HCT116 (cell line): ENCODE measurements at regions not wholly inside any gene's neighbourhood (a gene's known extent, or its start where the extent isn't known, plus 50 kb on each side); places are given as distances from the start of the nearest gene placed in this dataset.

ENCODE experiments used
- ATF3 ChIP-seq: IDR thresholded peaks from 2 replicates; pipeline ENCODE4 v1.6.1; 2012
- CBX3 ChIP-seq: IDR thresholded peaks from 2 replicates; pipeline ENCODE4 v1.6.1; 2012; ENCODE audit warnings: low read depth
- EGR1 ChIP-seq: IDR thresholded peaks from 2 replicates; pipeline ENCODE4 v1.6.1; 2012; ENCODE audit warnings: low read depth
- EZH2 ChIP-seq: fragments of 200-600 bp; sonication (generic); IDR thresholded peaks from 2 replicates; pipeline ENCODE4 v1.6.1; 2017; ENCODE audit warnings: antibody characterized with exemption, mixed run types
- EZH2phosphoT487 ChIP-seq: fragments of 200-600 bp; IDR thresholded peaks from 2 replicates; pipeline ENCODE4 v1.6.1; 2018; ENCODE audit warnings: antibody characterized with exemption, borderline replicate concordance
- POLR2A ChIP-seq: IDR thresholded peaks from 2 replicates; pipeline ENCODE4 v1.7.0; 2011; ENCODE audit warnings: borderline replicate concordance; ENCODE audit not compliant: insufficient read depth, insufficient read length; ENCODE audit errors: extremely low read depth
- POLR2AphosphoS5 ChIP-seq: IDR thresholded peaks from 2 replicates; pipeline ENCODE4 v1.6.1; 2011; ENCODE audit warnings: mild to moderate bottlenecking, low read depth, low read length, moderate library complexity
- REST ChIP-seq: IDR thresholded peaks from 2 replicates; pipeline ENCODE4 v1.6.1; 2012; ENCODE audit warnings: low read depth
- SIN3A ChIP-seq: IDR thresholded peaks from 2 replicates; pipeline ENCODE4 v1.6.1; 2012; ENCODE audit warnings: low read depth
- YY1 ChIP-seq: IDR thresholded peaks from 2 replicates; pipeline ENCODE4 v1.6.1; 2011; ENCODE audit warnings: low read length, low read depth, moderate library complexity, mild to moderate bottlenecking; ENCODE audit not compliant: insufficient replicate concordance; ENCODE audit errors: extremely low read depth
- ZBTB33 ChIP-seq: IDR thresholded peaks from 2 replicates; pipeline ENCODE4 v1.6.1; 2011; ENCODE audit warnings: mild to moderate bottlenecking, low read length, moderate library complexity; ENCODE audit not compliant: insufficient replicate concordance; ENCODE audit errors: extremely low read depth
- TF ChIP-seq, protein P1 (sequence below), 3 experiments: fragments of 200-600 bp in 1 of 3; sonication (generic) in 1 of 3; IDR thresholded peaks in 2 of 3; conservative IDR thresholded peaks in 1 of 3; 2 replicates each; pipeline ENCODE4 v1.5.1; 2012 to 2017; ENCODE audit warnings: low read depth in 2 of 3, low read length in 2 of 3, antibody characterized with exemption in 1 of 3, borderline replicate concordance in 1 of 3, control low read depth in 1 of 3, mild to moderate bottlenecking in 1 of 3, mixed read lengths in 1 of 3, mixed run types in 1 of 3, moderate library complexity in 1 of 3; ENCODE audit not compliant: insufficient read depth in 1 of 3
- TF ChIP-seq, protein P2 (sequence below): IDR thresholded peaks from 2 replicates; pipeline ENCODE4 v1.6.1; 2012

DNA sequence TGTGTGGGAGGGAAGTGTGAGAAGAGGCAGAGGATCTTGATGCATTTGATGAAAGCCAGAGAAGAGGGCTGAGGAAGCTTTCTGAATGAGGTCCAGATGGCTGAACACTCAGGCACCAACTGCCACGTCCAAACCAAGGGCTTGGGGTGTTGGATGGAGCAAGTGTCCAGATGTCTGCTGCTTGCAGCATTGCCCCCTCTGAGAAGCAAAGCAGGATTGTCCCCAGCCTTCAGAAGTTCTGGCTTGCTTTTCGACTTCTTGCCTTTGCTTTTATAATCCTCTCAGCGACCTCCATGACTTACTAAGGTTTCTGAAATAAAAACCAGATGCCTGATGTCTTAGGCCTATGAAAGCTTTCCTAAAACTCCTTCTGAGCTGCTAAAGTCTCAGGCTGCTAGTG is 182.5 kb downstream of the HUNK start:
- TF ChIP-seq, protein P1, sequence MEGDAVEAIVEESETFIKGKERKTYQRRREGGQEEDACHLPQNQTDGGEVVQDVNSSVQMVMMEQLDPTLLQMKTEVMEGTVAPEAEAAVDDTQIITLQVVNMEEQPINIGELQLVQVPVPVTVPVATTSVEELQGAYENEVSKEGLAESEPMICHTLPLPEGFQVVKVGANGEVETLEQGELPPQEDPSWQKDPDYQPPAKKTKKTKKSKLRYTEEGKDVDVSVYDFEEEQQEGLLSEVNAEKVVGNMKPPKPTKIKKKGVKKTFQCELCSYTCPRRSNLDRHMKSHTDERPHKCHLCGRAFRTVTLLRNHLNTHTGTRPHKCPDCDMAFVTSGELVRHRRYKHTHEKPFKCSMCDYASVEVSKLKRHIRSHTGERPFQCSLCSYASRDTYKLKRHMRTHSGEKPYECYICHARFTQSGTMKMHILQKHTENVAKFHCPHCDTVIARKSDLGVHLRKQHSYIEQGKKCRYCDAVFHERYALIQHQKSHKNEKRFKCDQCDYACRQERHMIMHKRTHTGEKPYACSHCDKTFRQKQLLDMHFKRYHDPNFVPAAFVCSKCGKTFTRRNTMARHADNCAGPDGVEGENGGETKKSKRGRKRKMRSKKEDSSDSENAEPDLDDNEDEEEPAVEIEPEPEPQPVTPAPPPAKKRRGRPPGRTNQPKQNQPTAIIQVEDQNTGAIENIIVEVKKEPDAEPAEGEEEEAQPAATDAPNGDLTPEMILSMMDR (IDR thresholded peaks at IDR 0.05 in 2 of 3, conservative IDR thresholded peaks at IDR 0.05 in 1 of 3; ENCODE audit: borderline replicate concordance in 1 of 3, insufficient read depth in 1 of 3, low read depth in 2 of 3, low read length in 2 of 3), result no peak
- TF ChIP-seq EGR1 (no peak), YY1 (no peak), ZBTB33 (no peak), SIN3A (no peak), POLR2A (no peak), POLR2AphosphoS5 (no peak), REST (no peak), CBX3 (no peak), ATF3 (no peak), EZH2phosphoT487 (no peak), EZH2 (no peak)
- TF ChIP-seq, protein P2, sequence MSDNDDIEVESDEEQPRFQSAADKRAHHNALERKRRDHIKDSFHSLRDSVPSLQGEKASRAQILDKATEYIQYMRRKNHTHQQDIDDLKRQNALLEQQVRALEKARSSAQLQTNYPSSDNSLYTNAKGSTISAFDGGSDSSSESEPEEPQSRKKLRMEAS, result no peak
